ENCODE measurements at regions not wholly inside any gene's neighbourhood (a gene's known extent, or its start where the extent isn't known, plus 50 kb on each side); places are given as distances from the start of the nearest gene placed in this dataset.

DNA sequence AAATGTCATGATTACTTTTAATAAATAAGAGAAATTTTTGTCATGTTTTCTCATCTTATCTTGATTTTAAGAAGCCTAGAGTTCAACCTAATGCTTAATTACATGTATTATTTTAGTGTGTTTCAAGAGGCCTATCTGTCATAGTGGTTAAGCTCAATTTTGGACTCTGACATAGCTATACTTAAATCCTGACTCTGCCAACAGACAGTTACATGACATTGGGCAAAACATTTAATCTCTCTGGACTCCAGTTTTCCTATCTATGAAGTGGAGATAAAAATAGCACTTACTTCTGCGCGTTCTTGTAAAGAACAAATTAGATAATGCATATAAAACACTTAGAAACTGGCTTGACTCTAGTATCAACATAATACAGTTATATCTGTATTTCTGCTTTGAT is 417.8 kb downstream of the MRPL39 start:
- Histone ChIP-seq H3K9me3 (replicated peaks; ENCODE audit: control insufficient read depth, insufficient read depth, low read length) (no peaks in the 10 kb centered on the region), H3K79me2 (ENCODE audit: control insufficient read depth, insufficient read depth, low read length) (no peaks in the 10 kb centered on the region), H3K27me3 (ENCODE audit: control insufficient read depth in 2 of 2, insufficient read depth in 2 of 2, low read length in 2 of 2) (no peaks in the 10 kb centered on the region), H3K27ac (ENCODE audit: insufficient read depth, low read depth, low read length) (no peak overlapping the region), H3K36me3 (ENCODE audit: control insufficient read depth in 2 of 2, extremely low read depth in 1 of 2, insufficient read depth in 2 of 2, low read length in 2 of 2) (no peaks in the 10 kb centered on the region), H3K4me1 (ENCODE audit: control insufficient read depth, extremely low read depth, insufficient read depth, low read length) (no peaks in the 10 kb centered on the region), H2AFZ (ENCODE audit: low read depth, low read length) (no peak overlapping the region), H3K9me1 (replicated peaks; ENCODE audit: control insufficient read depth, extremely low read depth, insufficient read depth, low read length) (no peaks in the 10 kb centered on the region), H3K9ac (replicated peaks; ENCODE audit: extremely low read depth, insufficient read depth, low read length) (no peak overlapping the region), H3K4me3 (replicated peaks in 1 of 3; ENCODE audit: insufficient read depth in 1 of 3, low read depth in 1 of 3, low read length in 3 of 3) (no peak overlapping the region), H3K4me2 (ENCODE audit: insufficient read depth, low read length) (no peak overlapping the region), H4K20me1 (replicated peaks; ENCODE audit: control insufficient read depth, extremely low read depth, insufficient read depth, low read length) (no peaks in the 10 kb centered on the region)
- ChIA-PET CTCF (no interaction called here), POLR2A (no interaction called here)
- intact Hi-C loops (cut with micrococcal nuclease), result no loop called here
- dilution Hi-C loops (cut with MboI; ENCODE audit: extremely low pct_ligation_motif_present, low sequenced_read_pairs), result no loop called here
- TF ChIP-seq POLR2AphosphoS5 (IDR thresholded peaks at IDR 0.05; ENCODE audit: insufficient read depth, low read depth, low read length) (no peak), JUN (IDR thresholded peaks at IDR 0.05; ENCODE audit: borderline replicate concordance, insufficient read depth, insufficient read length, low read depth) (no peak), MYC (IDR thresholded peaks at IDR 0.05; ENCODE audit: low read depth, low read length) (no peak), CTCF (IDR thresholded peaks at IDR 0.05; ENCODE audit: extremely low read depth in 1 of 2, insufficient read depth in 1 of 2, low read depth in 1 of 2, low read length in 2 of 2) (no peak), GATA2 (IDR thresholded peaks at IDR 0.05; ENCODE audit: insufficient read depth, insufficient read length, low read depth, low read length) (no peak), EZH2 (IDR thresholded peaks at IDR 0.05; ENCODE audit: borderline replicate concordance, low read depth, low read length, severe bottlenecking) (no peak), POLR2A (IDR thresholded peaks at IDR 0.05; ENCODE audit: low read depth, low read length) (no peak), FOS (IDR thresholded peaks at IDR 0.05; ENCODE audit: borderline replicate concordance, insufficient read depth, low read length) (no peak)
- TF ChIP-seq, protein P1, sequence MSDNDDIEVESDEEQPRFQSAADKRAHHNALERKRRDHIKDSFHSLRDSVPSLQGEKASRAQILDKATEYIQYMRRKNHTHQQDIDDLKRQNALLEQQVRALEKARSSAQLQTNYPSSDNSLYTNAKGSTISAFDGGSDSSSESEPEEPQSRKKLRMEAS (IDR thresholded peaks at IDR 0.05; ENCODE audit: insufficient read depth, insufficient read length), result no peak
- no TSS peak for BruUV-seq (replicated peaks)
- FAIRE-seq (no peak), DNase-seq (ENCODE audit: low read depth, low spot score) (no peak)

All from endothelial cell of umbilical vein (primary cell).